ENCODE measurements at regions not wholly inside any gene's neighbourhood (a gene's known extent, or its start where the extent isn't known, plus 50 kb on each side); places are given as distances from the start of the nearest gene placed in this dataset.
"Not testable (repeated sequence)": the region's sequence is repeated elsewhere in the genome, so short reads cannot be mapped to it uniquely, and the experiment has no call there.

GRCh38 chr17:62154909-62155308 is 89.8 kb upstream of the MED13 start:
- no peak for DNase-seq (ENCODE audit: low read depth in 3 of 3)

- no peak for DNase-seq (ENCODE audit: low read depth in 3 of 3)
Observed at GRCh38 chr17:62150471-62150870, 85.4 kb upstream of the MED13 start.

GRCh38 chr17:62149961-62150360 is 84.9 kb upstream of the MED13 start:
- no peak for DNase-seq (ENCODE audit: low read depth in 3 of 3)

GRCh38 chr17:62147284-62147683 is 82.2 kb upstream of the MED13 start:
- DNase-seq (ENCODE audit: low read depth in 3 of 3) = no peak

GRCh38 chr17:62140836-62141235 is 75.8 kb upstream of the MED13 start:
- no peak for DNase-seq (ENCODE audit: low read depth in 3 of 3)

- DNase-seq (ENCODE audit: low read depth in 3 of 3) = no peak
Observed at GRCh38 chr17:62140376-62140775, 75.3 kb upstream of the MED13 start.

GRCh38 chr17:62139690-62140354 is 74.7 kb upstream of the MED13 start:
- DNase-seq (ENCODE audit: low read depth in 3 of 3) = not testable (repeated sequence)

GRCh38 chr17:62139141-62139540 is 74.1 kb upstream of the MED13 start:
- no peak for DNase-seq (ENCODE audit: low read depth in 3 of 3)

- peak in 1 of 3 experiments; percentile 29 for DNase-seq (ENCODE audit: low read depth in 3 of 3)
Observed at GRCh38 chr17:62138676-62139121, 73.6 kb upstream of the MED13 start.

GRCh38 chr17:62137734-62138624 is 72.9 kb upstream of the MED13 start:
- DNase-seq (ENCODE audit: low read depth in 3 of 3) = not testable (repeated sequence)

GRCh38 chr17:62137013-62137733 is 72.1 kb upstream of the MED13 start:
- not testable (repeated sequence) for DNase-seq (ENCODE audit: low read depth in 3 of 3)

GRCh38 chr17:62135742-62136141 is 70.7 kb upstream of the MED13 start:
- no peak for DNase-seq (ENCODE audit: low read depth in 3 of 3)

- not testable (repeated sequence) for DNase-seq (ENCODE audit: low read depth in 3 of 3)
Observed at GRCh38 chr17:62135096-62135495, 70.0 kb upstream of the MED13 start.

- no peak for DNase-seq (ENCODE audit: low read depth in 3 of 3)
Observed at GRCh38 chr17:62134397-62134796, 69.3 kb upstream of the MED13 start.

- DNase-seq (ENCODE audit: low read depth in 3 of 3) = not testable (repeated sequence)
Observed at GRCh38 chr17:62131271-62131670, 66.2 kb upstream of the MED13 start.

GRCh38 chr17:62130739-62131138 is 65.7 kb upstream of the MED13 start:
- no peak for DNase-seq (ENCODE audit: low read depth in 3 of 3)

GRCh38 chr17:62126292-62126691 is 61.2 kb upstream of the MED13 start:
- DNase-seq (ENCODE audit: low read depth in 3 of 3) = no peak

GRCh38 chr17:62125307-62125706 is 60.2 kb upstream of the MED13 start:
- no peak for DNase-seq (ENCODE audit: low read depth in 3 of 3)

- no peak for DNase-seq (ENCODE audit: low read depth in 3 of 3)
Observed at GRCh38 chr17:62121025-62121730, 56.1 kb upstream of the MED13 start.

GRCh38 chr17:62119373-62119772 is 54.3 kb upstream of the MED13 start:
- DNase-seq (ENCODE audit: low read depth in 3 of 3) = no peak

All from stimulated activated CD4-positive, alpha-beta T cell treated with anti-CD3 and anti-CD28 coated beads, TNF-alpha, amount 100 ng/mL, for 24 hours (primary cell).